ENCODE measurements at regions not wholly inside any gene's neighbourhood (a gene's known extent, or its start where the extent isn't known, plus 50 kb on each side); places are given as distances from the start of the nearest gene placed in this dataset.
"Not testable (repeated sequence)": the region's sequence is repeated elsewhere in the genome, so short reads cannot be mapped to it uniquely, and the experiment has no call there.

DNA sequence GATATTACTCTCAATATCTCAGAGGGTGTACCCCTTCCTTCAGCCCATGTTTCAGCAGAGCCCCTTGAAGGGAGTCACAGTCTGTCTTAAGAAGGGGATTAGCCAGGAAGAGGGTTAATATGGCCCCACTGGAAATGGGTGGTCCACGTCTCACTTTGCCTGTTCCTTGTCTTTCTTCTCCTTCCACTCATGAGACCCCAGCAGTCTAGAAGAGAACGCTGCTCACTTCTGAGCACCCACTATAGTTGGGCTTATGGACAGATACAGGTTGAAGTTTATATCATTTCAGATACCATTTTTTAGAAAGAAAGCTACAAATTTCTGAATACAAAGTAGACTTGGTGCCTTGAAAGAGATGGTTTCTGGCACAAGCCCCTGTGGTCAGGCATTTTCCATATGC is 139.3 kb upstream of the API5 start:
- Histone ChIP-seq H3K9me3 (ENCODE audit: control insufficient read depth, low read depth, low read length) (peaks cover 2% of the 10 kb centered on the region), H3K9ac (ENCODE audit: low read length) (no peak overlapping the region), H3K27me3 (ENCODE audit: control insufficient read depth, insufficient read depth, low read length) (no peaks in the 10 kb centered on the region), H3K36me3 (ENCODE audit: control insufficient read depth, low read depth, low read length) (no peaks in the 10 kb centered on the region), H3K27ac (ENCODE audit: low read length) (no peak overlapping the region), H3K4me3 (ENCODE audit: low read length) (no peak overlapping the region), H3K4me1 (ENCODE audit: control insufficient read depth, low read depth, low read length) (peaks cover 5% of the 10 kb centered on the region)

DNA sequence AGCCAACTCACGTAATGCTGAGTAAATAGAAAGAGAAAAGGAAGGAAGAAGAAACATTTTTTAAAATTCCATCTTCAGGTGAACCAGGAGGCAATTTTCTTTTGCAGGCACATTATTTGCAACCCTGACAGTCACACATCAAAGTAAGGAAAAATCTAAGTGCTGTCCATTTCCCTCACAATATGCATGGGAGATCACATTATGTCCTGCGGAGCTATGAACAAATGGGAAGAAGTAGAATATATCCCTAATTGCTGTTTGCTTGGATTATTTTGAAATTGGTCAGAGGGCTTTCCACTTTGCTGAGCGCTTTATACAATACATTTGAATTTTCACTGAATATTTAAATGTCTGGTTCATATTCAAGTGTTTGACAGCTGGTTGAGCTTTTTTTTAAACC is 133.8 kb upstream of the API5 start:
- no peaks in the 10 kb centered on the region for H3K27me3 ChIP-seq (ENCODE audit: control insufficient read depth, insufficient read depth, low read length)
- no peaks in the 10 kb centered on the region for H3K9me3 ChIP-seq (ENCODE audit: control insufficient read depth, low read depth, low read length)
- H3K9ac ChIP-seq (ENCODE audit: low read length) = no peak overlapping the region
- H3K4me1 ChIP-seq (ENCODE audit: control insufficient read depth, low read depth, low read length) = peaks cover 5% of the 10 kb centered on the region
- H3K27ac ChIP-seq (ENCODE audit: low read length) = no peak overlapping the region
- H3K4me3 ChIP-seq (ENCODE audit: low read length) = no peak overlapping the region
- H3K36me3 ChIP-seq (ENCODE audit: control insufficient read depth, low read depth, low read length) = no peaks in the 10 kb centered on the region

DNA sequence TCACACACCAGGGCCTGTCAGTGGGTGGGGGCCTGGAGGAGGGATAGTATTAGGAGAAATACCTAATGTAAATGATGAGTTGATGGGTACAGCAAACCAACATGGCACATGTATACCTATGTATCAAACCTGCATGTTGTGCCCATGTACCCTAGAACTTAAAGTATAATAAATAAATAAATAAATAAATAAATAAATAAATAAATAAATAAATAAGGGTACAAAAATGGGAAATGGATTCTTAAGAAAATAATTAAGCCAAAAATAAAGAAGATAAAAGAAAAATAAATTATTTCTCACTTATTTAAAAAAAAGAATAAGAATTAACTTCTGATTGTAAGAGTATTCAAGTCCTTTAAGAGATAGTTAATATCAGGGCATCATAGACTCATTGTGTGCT is 117.3 kb upstream of the API5 start:
- H3K9me3 ChIP-seq (ENCODE audit: control insufficient read depth, low read depth, low read length); H3K4me1 ChIP-seq (ENCODE audit: control insufficient read depth, low read depth, low read length); H3K4me3 ChIP-seq (ENCODE audit: low read length); H3K27ac ChIP-seq (ENCODE audit: low read length); H3K36me3 ChIP-seq (ENCODE audit: control insufficient read depth, low read depth, low read length); H3K27me3 ChIP-seq (ENCODE audit: control insufficient read depth, insufficient read depth, low read length); H3K9ac ChIP-seq (ENCODE audit: low read length): not testable (repeated sequence)

DNA sequence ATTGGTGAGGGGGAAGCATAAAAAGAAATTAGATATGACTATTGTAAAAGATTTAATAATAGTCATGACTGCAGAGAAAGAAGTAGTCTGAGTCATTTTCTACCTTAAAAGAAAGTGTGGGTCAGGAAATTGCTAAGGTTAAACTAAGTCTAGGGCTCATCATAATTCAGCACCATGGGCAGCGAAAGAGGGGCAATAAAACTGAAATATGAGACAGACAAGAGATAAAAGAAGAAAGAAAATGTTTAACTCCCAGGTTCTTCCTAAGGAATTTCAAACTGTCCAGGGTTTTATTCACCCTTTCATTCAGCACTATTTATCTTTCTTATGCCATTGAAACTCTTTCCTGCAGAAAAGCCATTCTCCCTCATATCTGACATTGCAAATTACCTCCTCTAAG is 114.4 kb upstream of the API5 start:
- Histone ChIP-seq H3K27ac (ENCODE audit: low read length) (no peak overlapping the region), H3K27me3 (ENCODE audit: control insufficient read depth, insufficient read depth, low read length) (no peaks in the 10 kb centered on the region), H3K9ac (ENCODE audit: low read length) (no peak overlapping the region), H3K9me3 (ENCODE audit: control insufficient read depth, low read depth, low read length) (no peaks in the 10 kb centered on the region), H3K4me3 (ENCODE audit: low read length) (no peak overlapping the region), H3K4me1 (ENCODE audit: control insufficient read depth, low read depth, low read length) (no peaks in the 10 kb centered on the region), H3K36me3 (ENCODE audit: control insufficient read depth, low read depth, low read length) (no peaks in the 10 kb centered on the region)

DNA sequence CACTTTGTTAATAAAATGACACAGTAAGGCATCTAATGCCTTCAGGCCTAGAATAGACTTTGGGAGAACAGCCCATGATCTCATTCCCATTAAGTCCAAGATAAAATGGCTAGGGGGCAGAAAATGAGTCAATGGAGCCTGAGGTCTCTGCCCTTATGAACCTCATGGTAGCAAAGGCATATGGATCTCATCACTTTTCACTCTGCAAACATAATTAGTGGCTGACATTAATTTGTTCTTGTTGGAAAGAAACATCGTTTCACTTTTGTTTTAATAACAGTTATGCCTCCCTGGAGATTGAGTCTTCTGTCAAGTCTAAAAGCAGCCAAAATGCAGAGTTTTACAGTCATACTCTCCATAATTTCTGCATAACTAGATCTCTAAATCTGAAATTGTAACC is 111.8 kb upstream of the API5 start:
- Histone ChIP-seq H3K4me3 (ENCODE audit: low read length) (no peak overlapping the region), H3K27me3 (ENCODE audit: control insufficient read depth, insufficient read depth, low read length) (no peaks in the 10 kb centered on the region), H3K4me1 (ENCODE audit: control insufficient read depth, low read depth, low read length) (no peaks in the 10 kb centered on the region), H3K36me3 (ENCODE audit: control insufficient read depth, low read depth, low read length) (no peaks in the 10 kb centered on the region), H3K9me3 (ENCODE audit: control insufficient read depth, low read depth, low read length) (no peaks in the 10 kb centered on the region), H3K27ac (ENCODE audit: low read length) (no peak overlapping the region), H3K9ac (ENCODE audit: low read length) (no peak overlapping the region)

DNA sequence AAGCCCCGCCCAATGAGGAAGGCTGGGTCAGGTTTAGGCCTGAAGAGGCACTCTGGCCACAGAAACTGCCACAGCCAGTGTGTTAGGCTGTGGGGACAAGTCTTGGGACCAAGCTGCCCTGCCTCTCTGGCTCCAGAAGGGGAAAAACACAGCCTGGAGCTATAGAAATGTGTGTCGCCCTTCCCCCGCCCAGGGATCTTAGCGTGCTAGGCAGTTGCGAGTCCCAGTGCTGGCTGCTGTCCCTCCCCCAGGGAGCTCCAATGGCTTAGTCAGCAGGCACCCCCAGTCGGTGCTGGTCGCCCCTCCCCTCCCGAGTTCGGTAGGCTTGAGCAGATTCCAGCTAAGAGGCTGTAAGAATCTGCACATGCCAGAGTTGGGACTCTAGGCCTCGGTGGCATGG is 99.5 kb upstream of the API5 start:
- no peak overlapping the region for H3K27ac ChIP-seq (ENCODE audit: low read length)
- H3K36me3 ChIP-seq (ENCODE audit: control insufficient read depth, low read depth, low read length) = no peaks in the 10 kb centered on the region
- H3K9ac ChIP-seq (ENCODE audit: low read length) = no peak overlapping the region
- peaks cover 3% of the 10 kb centered on the region for H3K4me1 ChIP-seq (ENCODE audit: control insufficient read depth, low read depth, low read length)
- H3K4me3 ChIP-seq (ENCODE audit: low read length) = no peak overlapping the region
- H3K27me3 ChIP-seq (ENCODE audit: control insufficient read depth, insufficient read depth, low read length) = no peaks in the 10 kb centered on the region
- no peaks in the 10 kb centered on the region for H3K9me3 ChIP-seq (ENCODE audit: control insufficient read depth, low read depth, low read length)

DNA sequence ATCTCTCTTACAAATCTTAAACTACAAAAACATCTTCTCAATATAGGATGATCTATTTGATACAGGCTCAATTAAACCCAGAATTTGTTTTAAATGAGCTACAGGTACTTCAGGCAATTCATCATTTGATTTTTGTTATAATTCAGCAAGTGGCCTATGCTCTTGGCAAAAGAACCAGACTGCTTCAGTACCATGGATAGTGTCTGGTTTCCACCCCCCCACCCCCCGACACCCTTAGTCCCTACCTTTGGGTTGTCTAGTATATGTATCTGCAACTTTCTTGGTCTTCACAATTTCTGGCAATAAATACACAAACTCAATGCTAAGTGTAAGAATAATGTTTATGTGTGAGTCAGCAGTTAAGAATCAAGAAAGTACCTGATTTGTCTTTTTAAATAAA is 97.3 kb upstream of the API5 start:
- Histone ChIP-seq H3K9ac (ENCODE audit: low read length) (no peak overlapping the region), H3K27ac (ENCODE audit: low read length) (no peak overlapping the region), H3K27me3 (ENCODE audit: control insufficient read depth, insufficient read depth, low read length) (no peaks in the 10 kb centered on the region), H3K4me1 (ENCODE audit: control insufficient read depth, low read depth, low read length) (peaks cover 3% of the 10 kb centered on the region), H3K9me3 (ENCODE audit: control insufficient read depth, low read depth, low read length) (no peaks in the 10 kb centered on the region), H3K36me3 (ENCODE audit: control insufficient read depth, low read depth, low read length) (no peaks in the 10 kb centered on the region), H3K4me3 (ENCODE audit: low read length) (no peak overlapping the region)

DNA sequence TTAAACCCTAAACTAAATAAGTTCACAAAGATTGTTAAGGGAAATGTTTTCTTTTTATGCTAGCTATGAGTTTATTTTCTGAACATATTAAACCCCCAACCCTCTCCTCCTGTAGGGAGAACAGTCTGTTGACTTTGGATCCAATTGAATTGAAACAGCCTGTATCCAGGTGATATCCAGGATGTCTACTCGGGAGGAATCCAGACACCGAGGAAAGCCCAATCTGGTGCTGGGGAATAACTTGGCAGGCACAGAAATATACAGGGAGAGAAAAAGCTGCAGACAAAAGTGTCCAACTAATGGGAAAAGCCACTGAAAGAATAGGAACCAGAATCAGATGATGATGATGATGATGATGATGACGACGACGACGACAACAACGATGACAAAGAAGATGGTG is 93.9 kb upstream of the API5 start:
- Histone ChIP-seq H3K4me1 (ENCODE audit: control insufficient read depth, low read depth, low read length) (no peaks in the 10 kb centered on the region), H3K9ac (ENCODE audit: low read length) (no peak overlapping the region), H3K27me3 (ENCODE audit: control insufficient read depth, insufficient read depth, low read length) (no peaks in the 10 kb centered on the region), H3K9me3 (ENCODE audit: control insufficient read depth, low read depth, low read length) (no peaks in the 10 kb centered on the region), H3K36me3 (ENCODE audit: control insufficient read depth, low read depth, low read length) (no peaks in the 10 kb centered on the region), H3K27ac (ENCODE audit: low read length) (no peak overlapping the region), H3K4me3 (ENCODE audit: low read length) (no peak overlapping the region)

DNA sequence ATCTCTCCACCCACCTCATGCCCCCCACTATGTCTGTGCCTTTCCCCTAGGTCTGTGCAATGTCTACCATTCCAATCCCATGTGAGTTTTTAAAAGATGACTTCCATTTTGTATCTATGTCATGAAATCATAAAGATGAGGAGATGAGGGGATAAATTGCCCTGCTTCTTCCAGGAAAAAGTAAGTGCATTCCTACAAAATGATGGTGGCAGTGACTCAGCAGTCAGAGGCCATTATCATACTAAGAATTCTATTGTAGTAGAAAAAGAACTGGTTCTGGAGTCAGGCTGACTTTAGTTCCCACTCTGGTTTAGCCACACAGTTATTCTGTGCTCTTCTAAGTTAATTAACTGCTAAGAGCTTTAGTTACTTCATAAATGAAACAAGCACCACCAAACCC is 89.6 kb upstream of the API5 start:
- H3K4me3 ChIP-seq (ENCODE audit: low read length) = no peak overlapping the region
- H3K9me3 ChIP-seq (ENCODE audit: control insufficient read depth, low read depth, low read length) = no peaks in the 10 kb centered on the region
- H3K27me3 ChIP-seq (ENCODE audit: control insufficient read depth, insufficient read depth, low read length) = no peaks in the 10 kb centered on the region
- H3K36me3 ChIP-seq (ENCODE audit: control insufficient read depth, low read depth, low read length) = no peaks in the 10 kb centered on the region
- no peak overlapping the region for H3K27ac ChIP-seq (ENCODE audit: low read length)
- H3K9ac ChIP-seq (ENCODE audit: low read length) = no peak overlapping the region
- no peaks in the 10 kb centered on the region for H3K4me1 ChIP-seq (ENCODE audit: control insufficient read depth, low read depth, low read length)

DNA sequence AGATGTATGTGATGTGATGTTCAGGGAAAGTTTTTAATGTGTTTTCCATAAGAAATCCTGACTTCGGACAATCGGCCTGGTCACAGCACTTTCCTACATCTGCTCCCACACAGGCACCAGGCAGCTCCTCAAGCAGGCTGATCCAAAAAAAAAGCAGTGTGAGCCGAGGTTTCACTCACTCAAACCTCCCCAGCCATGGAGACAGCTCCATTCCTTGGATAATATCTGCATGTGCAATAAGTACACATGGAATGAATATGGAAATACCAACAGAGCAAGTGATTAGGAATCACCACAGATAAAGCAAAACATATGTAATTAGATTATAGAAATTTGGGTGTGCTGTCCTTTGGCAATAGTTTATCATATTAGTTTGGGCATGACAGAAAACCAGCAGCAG is 88.8 kb upstream of the API5 start:
- Histone ChIP-seq H3K36me3 (ENCODE audit: control insufficient read depth, low read depth, low read length) (no peaks in the 10 kb centered on the region), H3K27ac (ENCODE audit: low read length) (no peak overlapping the region), H3K4me1 (ENCODE audit: control insufficient read depth, low read depth, low read length) (no peaks in the 10 kb centered on the region), H3K4me3 (ENCODE audit: low read length) (no peak overlapping the region), H3K9me3 (ENCODE audit: control insufficient read depth, low read depth, low read length) (no peaks in the 10 kb centered on the region), H3K27me3 (ENCODE audit: control insufficient read depth, insufficient read depth, low read length) (no peaks in the 10 kb centered on the region), H3K9ac (ENCODE audit: low read length) (no peak overlapping the region)

DNA sequence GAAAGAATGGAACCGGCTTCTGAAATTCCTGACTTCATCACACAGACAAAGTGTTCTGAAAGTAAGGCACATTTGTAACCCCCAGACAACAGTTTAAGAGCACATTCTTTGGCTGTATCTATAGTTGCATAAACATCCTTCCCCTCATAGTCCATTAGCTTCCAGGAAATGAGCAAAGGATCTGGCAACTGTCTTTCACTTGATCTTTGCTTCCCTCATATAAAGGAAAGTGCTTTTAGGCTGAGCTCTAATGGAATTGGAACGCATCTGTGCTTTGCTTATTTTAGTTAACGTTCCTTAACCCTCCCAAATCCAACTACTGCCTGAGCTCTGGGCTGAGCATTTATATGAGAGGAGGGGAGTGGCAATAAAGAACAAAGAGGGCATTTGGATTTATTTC is 76.9 kb upstream of the API5 start:
- Histone ChIP-seq H3K4me3 (ENCODE audit: low read length) (no peak overlapping the region), H3K9ac (ENCODE audit: low read length) (no peak overlapping the region), H3K36me3 (ENCODE audit: control insufficient read depth, low read depth, low read length) (no peaks in the 10 kb centered on the region), H3K9me3 (ENCODE audit: control insufficient read depth, low read depth, low read length) (no peaks in the 10 kb centered on the region), H3K4me1 (ENCODE audit: control insufficient read depth, low read depth, low read length) (no peaks in the 10 kb centered on the region), H3K27me3 (ENCODE audit: control insufficient read depth, insufficient read depth, low read length) (no peaks in the 10 kb centered on the region), H3K27ac (ENCODE audit: low read length) (no peak overlapping the region)

DNA sequence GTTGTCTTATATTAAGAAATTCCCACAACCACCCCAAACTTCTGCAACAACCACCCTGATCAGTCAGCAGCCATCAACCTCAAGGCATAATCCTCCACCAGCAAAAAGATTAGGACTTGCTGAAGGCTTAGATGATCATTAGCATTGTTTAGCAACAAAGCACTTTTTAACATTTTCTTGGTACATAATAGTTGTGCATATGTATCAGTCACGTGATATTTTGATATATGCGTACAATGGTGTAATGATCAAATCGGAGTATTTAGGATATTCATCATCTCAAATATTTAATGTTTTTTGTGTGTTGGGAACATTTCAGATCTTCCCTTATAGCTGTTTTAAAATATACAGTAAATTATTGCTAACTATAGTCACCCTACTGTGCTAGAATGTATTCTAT is 73.5 kb upstream of the API5 start:
- Histone ChIP-seq H3K9me3 (ENCODE audit: control insufficient read depth, low read depth, low read length) (no peaks in the 10 kb centered on the region), H3K9ac (ENCODE audit: low read length) (no peak overlapping the region), H3K27ac (ENCODE audit: low read length) (no peak overlapping the region), H3K4me1 (ENCODE audit: control insufficient read depth, low read depth, low read length) (no peaks in the 10 kb centered on the region), H3K27me3 (ENCODE audit: control insufficient read depth, insufficient read depth, low read length) (no peaks in the 10 kb centered on the region), H3K4me3 (ENCODE audit: low read length) (no peak overlapping the region), H3K36me3 (ENCODE audit: control insufficient read depth, low read depth, low read length) (no peaks in the 10 kb centered on the region)

DNA sequence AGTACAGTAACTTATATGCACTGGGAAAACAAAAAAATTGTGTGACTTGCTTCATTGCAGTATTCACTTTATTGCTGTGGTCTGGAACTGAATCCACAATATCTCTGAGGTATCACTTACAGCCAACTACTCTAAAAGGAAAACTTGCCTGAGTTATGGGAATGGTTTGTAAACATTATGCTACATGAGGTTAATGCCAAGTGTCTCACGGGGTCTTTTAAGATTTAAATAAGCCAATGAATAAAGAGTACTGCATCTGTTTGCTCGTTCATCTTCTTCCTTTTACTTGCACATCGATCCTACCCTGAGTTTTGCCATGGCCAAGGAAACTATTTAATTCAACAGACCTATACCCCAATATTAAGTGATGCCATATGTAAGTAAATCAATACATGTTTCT is 72.0 kb upstream of the API5 start:
- H3K9ac ChIP-seq (ENCODE audit: low read length) = no peak overlapping the region
- H3K4me1 ChIP-seq (ENCODE audit: control insufficient read depth, low read depth, low read length) = no peaks in the 10 kb centered on the region
- no peaks in the 10 kb centered on the region for H3K36me3 ChIP-seq (ENCODE audit: control insufficient read depth, low read depth, low read length)
- no peak overlapping the region for H3K4me3 ChIP-seq (ENCODE audit: low read length)
- no peaks in the 10 kb centered on the region for H3K9me3 ChIP-seq (ENCODE audit: control insufficient read depth, low read depth, low read length)
- H3K27ac ChIP-seq (ENCODE audit: low read length) = no peak overlapping the region
- H3K27me3 ChIP-seq (ENCODE audit: control insufficient read depth, insufficient read depth, low read length) = no peaks in the 10 kb centered on the region
